GM19372 (cell line): ENCODE measurements at regions not wholly inside any gene's neighbourhood (a gene's known extent, or its start where the extent isn't known, plus 50 kb on each side); places are given as distances from the start of the nearest gene placed in this dataset.

Source experiments
- ATAC-seq: cut with Tn5 transposase; IDR thresholded peaks from one replicate; pipeline ENCODE4 v1.9.1; 2021; ENCODE audit warnings: mild to moderate bottlenecking, low read depth, moderate library complexity; ENCODE audit not compliant: unreplicated experiment

GRCh38 chr14:87080146-87080545 lies 912.8 kb downstream of the GALC start:
- ATAC-seq: no peak

DNA sequence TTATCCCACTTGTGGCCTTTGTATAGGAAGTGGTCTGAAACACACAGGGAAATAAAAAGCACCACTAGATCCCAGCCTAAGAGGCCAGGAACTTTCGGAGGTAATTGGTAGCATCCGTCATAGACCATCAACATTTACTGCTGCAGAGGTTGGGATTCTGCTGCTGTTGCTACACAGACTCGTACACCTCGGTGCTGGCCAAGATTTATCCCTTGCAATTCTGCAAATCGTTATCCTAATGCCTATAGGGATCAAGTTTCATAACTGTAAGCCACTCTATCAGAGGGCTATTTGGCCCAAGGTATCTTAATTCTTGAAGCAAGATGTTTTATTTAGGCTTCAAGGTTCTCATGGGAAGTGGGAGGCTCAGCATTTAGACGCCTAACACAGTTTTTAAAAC lies 913.6 kb downstream of the GALC start:
- no peak for ATAC-seq

DNA sequence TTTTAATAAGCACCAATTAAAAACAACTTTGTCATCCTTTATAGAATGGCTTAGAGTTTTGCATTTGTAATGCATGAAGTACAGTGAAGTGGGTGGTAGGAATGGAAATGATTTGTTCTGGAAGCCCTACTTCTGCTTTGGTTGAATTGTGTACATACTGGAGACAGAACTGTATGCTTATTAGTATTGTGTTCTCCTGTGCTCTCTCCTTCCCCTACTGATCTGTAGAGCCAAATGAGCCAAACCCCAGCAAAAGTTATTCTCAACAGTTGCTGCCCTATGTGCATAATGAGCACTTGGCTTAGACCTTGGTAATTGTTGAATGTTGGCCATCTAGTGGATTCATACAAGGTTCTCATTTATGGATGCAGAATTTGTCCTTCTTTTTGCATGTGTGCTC lies 916.1 kb downstream of the GALC start:
- no peak for ATAC-seq

DNA sequence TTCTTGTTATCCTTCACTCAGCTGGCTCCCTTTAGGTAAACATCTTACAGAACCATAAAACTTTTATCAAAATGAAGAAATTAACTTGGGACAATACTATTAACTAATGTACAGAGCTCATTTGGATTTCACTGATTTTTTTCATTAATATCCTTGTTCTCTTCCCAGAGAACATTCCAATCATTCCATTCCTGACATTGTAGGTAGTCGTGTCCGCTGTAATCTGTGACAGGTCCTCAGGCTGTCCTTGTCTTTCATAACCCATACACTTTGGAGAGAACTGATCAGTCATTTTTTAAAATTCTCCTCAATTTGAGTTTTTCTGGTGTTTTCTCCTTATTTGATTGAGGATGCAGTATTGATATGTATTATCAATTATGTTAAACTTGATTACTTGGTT lies 916.8 kb downstream of the GALC start:
- no peak for ATAC-seq

DNA sequence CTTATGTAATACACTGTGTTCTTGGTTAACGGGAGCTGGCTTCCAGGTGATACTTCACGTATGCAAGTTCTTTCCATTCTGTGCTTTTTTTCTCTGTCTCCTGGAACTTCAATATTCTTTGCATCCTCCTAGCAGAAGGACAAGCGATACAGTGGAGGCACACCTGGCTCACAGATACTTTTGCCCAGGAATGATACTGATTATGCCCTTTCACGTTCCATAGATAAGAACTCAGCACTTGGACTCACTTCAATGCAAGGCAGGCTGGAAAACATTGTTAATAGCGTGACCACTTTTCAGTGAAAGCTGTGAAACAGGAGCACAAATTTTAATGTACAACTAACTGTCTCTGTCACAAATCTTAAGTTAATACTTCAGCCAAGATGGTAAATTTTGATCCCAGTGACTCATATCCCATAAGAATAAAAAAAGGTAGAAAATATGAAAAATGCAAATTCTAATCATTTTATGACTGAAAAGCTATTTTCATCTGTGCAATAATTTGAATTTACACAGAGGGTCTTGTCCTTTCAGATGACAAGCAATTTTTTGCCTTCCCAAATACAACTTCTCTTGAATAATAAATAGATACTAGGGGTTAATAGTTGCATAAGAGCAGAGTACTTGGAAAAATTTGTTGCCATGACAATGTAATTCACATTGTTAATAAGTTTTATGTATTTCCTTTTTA lies 919.0 kb downstream of the GALC start:
- no peak for ATAC-seq

- ATAC-seq: no peak
Measured at GRCh38 chr14:87067591-87067990, 925.4 kb downstream of the GALC start.

- no peak for ATAC-seq
Measured at GRCh38 chr14:87067061-87067460, 925.9 kb downstream of the GALC start.

- no peak for ATAC-seq
Measured at GRCh38 chr14:87066221-87066817, 926.7 kb downstream of the GALC start.

DNA sequence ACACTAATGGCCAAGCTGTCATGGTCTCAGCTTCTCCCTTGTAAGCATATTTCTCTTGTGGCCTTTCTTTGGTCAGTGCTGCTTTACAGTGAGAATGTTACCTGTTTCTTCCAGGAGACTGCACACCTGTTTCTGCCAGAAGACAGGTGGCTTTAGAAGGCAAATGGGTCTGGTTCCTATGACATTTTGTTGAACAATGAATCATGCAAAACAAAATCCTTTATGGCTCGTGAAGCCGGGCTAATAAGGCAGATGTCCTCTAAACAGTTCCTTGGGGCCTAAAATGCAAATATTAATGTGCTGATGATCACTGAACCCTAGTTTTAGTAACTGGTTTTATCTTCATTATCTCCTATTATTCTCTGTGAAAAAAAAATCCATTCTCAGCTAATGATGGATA lies 927.6 kb downstream of the GALC start:
- ATAC-seq: no peak

- no peak for ATAC-seq
Measured at GRCh38 chr14:87063181-87063580, 929.8 kb downstream of the GALC start.

GRCh38 chr14:87060405-87060804 lies 932.6 kb downstream of the GALC start:
- ATAC-seq: no peak

GRCh38 chr14:87059060-87059839 lies 933.7 kb downstream of the GALC start:
- no peak for ATAC-seq

- no peak for ATAC-seq
Measured at GRCh38 chr14:87055007-87055406, 938.0 kb downstream of the GALC start.

GRCh38 chr14:87052646-87053225 lies 940.2 kb downstream of the GALC start:
- no peak for ATAC-seq

GRCh38 chr14:87050421-87050820 lies 942.6 kb downstream of the GALC start:
- no peak for ATAC-seq

DNA sequence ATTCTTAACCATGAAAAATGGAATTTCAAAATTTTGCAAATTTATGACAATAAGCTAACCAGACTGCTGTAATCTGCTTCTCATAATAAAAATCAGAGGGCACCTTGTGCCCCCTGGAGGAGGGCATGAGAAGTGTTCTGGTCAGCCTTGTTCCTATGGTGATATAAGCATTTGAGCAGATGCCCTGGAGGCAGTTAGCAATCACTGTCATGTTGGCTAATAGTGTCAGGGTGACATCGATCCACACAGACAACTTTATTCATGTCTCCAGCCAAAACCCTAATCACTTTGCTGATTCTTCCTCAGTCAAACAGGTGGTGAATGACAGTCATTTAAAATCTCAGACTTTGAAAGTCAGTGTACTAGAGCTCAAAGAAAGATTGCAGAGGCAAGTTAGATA lies 943.0 kb downstream of the GALC start:
- ATAC-seq: no peak

GRCh38 chr14:87046960-87047359 lies 946.0 kb downstream of the GALC start:
- ATAC-seq: no peak

- ATAC-seq: no peak
Measured at GRCh38 chr14:87045956-87046355, 947.0 kb downstream of the GALC start.

DNA sequence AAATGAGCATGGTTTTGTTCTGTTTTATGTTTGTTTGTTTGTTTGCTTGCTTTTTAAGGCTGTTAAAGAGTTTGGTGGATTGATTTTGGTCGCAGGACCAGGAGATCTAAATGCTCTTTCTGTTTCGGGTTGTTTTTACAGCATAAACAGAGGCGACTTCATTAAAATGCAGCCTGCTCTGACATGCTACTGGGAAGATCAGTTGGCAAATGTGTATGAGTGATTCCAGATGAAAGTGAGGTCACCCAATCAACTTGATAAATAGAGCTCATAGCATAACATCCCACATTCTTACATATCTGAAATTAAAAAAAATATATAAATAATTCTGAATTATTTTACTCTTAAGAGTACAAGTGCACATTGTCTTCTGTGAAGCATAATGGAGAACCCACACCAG lies 947.7 kb downstream of the GALC start:
- ATAC-seq: no peak

DNA sequence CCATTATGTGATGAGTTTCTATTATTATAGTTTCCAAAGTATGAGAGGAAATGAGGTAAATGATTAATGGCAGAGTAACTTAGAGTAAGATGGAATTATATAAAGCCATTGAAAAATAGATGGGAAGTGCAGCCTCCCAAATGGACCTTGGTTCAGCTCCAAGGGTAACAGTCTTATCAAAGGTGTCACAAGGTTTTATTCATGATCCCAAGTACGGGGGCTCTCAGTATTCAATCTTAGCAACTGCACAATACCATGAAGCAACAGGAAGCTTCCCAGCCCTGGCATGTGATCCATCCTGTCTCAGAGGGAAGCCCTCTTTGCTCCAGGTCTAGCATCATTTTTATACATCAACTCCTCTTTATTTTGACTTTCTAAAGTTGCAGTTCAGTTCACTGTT lies 948.2 kb downstream of the GALC start:
- no peak for ATAC-seq

DNA sequence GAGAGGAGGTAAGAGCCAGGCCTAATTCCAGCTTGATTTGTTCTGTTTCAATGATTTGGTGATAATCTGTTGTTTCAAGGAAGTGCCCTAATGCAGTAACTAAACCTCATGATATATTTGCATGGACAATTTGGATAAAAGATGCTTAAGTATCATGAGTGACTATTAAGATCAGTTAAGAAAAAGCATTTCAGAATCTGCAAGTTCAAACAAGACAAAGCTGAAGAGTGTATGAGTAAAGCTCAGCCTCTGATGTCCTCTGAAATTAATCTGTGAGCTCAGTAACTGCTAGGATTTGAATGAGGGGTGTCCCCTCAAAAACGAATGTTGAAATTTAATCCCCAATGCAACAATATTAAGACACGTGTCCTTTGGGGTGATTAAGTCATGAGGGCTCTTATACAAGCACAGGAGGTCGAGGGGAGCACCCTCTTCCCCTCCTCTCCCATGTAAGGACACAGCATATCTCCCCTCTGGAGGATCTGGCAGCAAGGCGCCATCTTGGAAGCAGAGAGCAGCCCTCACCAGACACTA lies 949.2 kb downstream of the GALC start:
- ATAC-seq: no peak
